ENCODE measurements at regions not wholly inside any gene's neighbourhood (a gene's known extent, or its start where the extent isn't known, plus 50 kb on each side); places are given as distances from the start of the nearest gene placed in this dataset.

- Histone ChIP-seq H2BK15ac (ENCODE audit: low read depth, low read length) (no peak overlapping the region), H3K56ac (ENCODE audit: insufficient read length, low read depth, low read length) (no peak overlapping the region), H3K23me2 (ENCODE audit: insufficient read length, low read depth, low read length, poor library complexity, severe bottlenecking) (no peaks in the 10 kb centered on the region), H3K79me2 (ENCODE audit: insufficient read depth, low read length) (no peaks in the 10 kb centered on the region), H2BK5ac (ENCODE audit: insufficient read length, low read length) (no peak overlapping the region), H2BK12ac (ENCODE audit: insufficient read length, low read depth, low read length) (no peak overlapping the region), H3K4ac (ENCODE audit: low read depth, low read length) (no peak overlapping the region), H3K9ac (ENCODE audit: extremely low read depth, insufficient read length, low read length) (no peak overlapping the region), H3K27ac (ENCODE audit: insufficient read length, low read depth, low read length) (no peak overlapping the region), H4K91ac (ENCODE audit: insufficient read length, low read depth, low read length) (no peak overlapping the region), H4K5ac (ENCODE audit: insufficient read length, low read depth, low read length) (peak overlapping the region; percentile 47), H3T11ph (ENCODE audit: low read length) (no peak overlapping the region), H3K23ac (ENCODE audit: insufficient read length, low read depth, low read length) (no peak overlapping the region), H2BK20ac (ENCODE audit: low read depth, low read length, poor library complexity, severe bottlenecking) (no peak overlapping the region), H2AK5ac (ENCODE audit: insufficient read length, low read length) (no peak overlapping the region), H3K14ac (ENCODE audit: insufficient read depth, low read length) (no peak overlapping the region), H3K18ac (ENCODE audit: insufficient read length, low read depth, low read length) (no peak overlapping the region), H4K8ac (replicated peaks; ENCODE audit: insufficient read length, low read depth, low read length) (no peak overlapping the region), H3K9me3 (ENCODE audit: control insufficient read depth, low read depth, low read length) (no peaks in the 10 kb centered on the region), H3K4me2 (ENCODE audit: insufficient read depth, insufficient read length, low read length) (no peak overlapping the region), H2AFZ (ENCODE audit: low read length) (no peak overlapping the region), H4K20me1 (ENCODE audit: control insufficient read depth, insufficient read depth, insufficient read length) (no peaks in the 10 kb centered on the region), H3K27me3 (ENCODE audit: insufficient read depth, low read length) (no peaks in the 10 kb centered on the region), H3K79me1 (ENCODE audit: insufficient read depth, low read depth, low read length, poor library complexity, severe bottlenecking) (no peaks in the 10 kb centered on the region), H2BK120ac (ENCODE audit: low read depth, low read length, poor library complexity, severe bottlenecking) (no peak overlapping the region), H3K4me1 (ENCODE audit: insufficient read depth, low read length) (no peaks in the 10 kb centered on the region)
- Mint-ChIP-seq H3K9me3 (peaks cover 4 to 8% of the 10 kb centered on the region in 2 experiments; a peak in 4 of 5 replicates), H3K4me3 (no peak overlapping the region), H3K36me3 (ENCODE audit: insufficient read depth in 1 of 3, low read depth in 3 of 3) (peaks cover 0 to 5% (median 2%) of the 10 kb centered on the region in 3 experiments; a peak in 3 of 7 replicates), H3K4me1 (peaks cover 12 to 14% of the 10 kb centered on the region in 2 experiments), H3K27me3 (ENCODE audit: low read depth) (no peaks in the 10 kb centered on the region), H3K27ac (no peak overlapping the region)
- WGBS (ENCODE audit: extremely low coverage, insufficient read length, low lambda C conversion rate), result no CpG with 5 or more reads among the region's 3 CpGs
- TF ChIP-seq CTCF (conservative IDR thresholded peaks at IDR 0.05), result no peak
- DNase-seq, result no peak
Observed at GRCh38 chr12:127079636-127080035, 1187.3 kb upstream of the TMEM132C start.

All from H9 (cell line).